Rectal smooth muscle tissue (tissue), 1 donor: ENCODE measurements at regions not wholly inside any gene's neighbourhood (a gene's known extent, or its start where the extent isn't known, plus 50 kb on each side); places are given as distances from the start of the nearest gene placed in this dataset.

ENCODE experiments used
- H3K27ac ChIP-seq: one replicate; pipeline ENCODE4 v1.7.0; 2013; ENCODE audit warnings: low read depth, low read length, inconsistent platforms
- H3K27me3 ChIP-seq: one replicate; pipeline ENCODE4 v1.7.0; 2013; ENCODE audit warnings: low read length; ENCODE audit not compliant: control insufficient read depth, insufficient read depth
- H3K36me3 ChIP-seq: one replicate; pipeline ENCODE4 v1.7.0; 2013; ENCODE audit warnings: low read length; ENCODE audit not compliant: control insufficient read depth, insufficient read depth
- H3K4me1 ChIP-seq: one replicate; pipeline ENCODE4 v1.7.0; 2013; ENCODE audit warnings: low read length; ENCODE audit not compliant: control insufficient read depth, insufficient read depth
- H3K4me3 ChIP-seq: one replicate; pipeline ENCODE4 v1.7.0; 2013; ENCODE audit warnings: low read length
- H3K9ac ChIP-seq: one replicate; pipeline ENCODE4 v1.7.0; 2013; ENCODE audit warnings: low read length

DNA sequence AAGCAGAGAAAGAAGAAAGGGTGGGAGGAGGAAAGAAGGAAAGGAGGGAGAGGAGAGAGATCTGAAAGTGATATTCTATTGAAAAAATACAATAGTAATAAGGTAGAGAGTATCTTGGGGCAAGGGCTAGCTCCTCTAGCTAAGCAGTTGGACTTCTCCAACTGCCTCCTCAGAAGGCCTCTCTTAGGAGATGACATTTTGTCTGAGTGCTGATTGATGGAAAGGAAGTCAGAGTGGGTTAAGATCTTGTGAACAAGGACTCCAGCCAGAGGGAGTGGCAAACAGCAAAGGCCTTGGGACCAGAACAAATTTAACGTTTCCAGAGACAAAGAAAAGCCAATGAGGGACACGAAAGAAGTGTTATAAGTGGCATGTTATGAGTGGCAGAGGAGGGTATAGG, 111.8 kb upstream of the TNFAIP3 start:
- Histone ChIP-seq H3K36me3 (no peaks in the 10 kb centered on the region), H3K4me1 (no peaks in the 10 kb centered on the region), H3K27ac (no peak overlapping the region), H3K9ac (no peak overlapping the region), H3K27me3 (no peaks in the 10 kb centered on the region), H3K4me3 (no peak overlapping the region)

DNA sequence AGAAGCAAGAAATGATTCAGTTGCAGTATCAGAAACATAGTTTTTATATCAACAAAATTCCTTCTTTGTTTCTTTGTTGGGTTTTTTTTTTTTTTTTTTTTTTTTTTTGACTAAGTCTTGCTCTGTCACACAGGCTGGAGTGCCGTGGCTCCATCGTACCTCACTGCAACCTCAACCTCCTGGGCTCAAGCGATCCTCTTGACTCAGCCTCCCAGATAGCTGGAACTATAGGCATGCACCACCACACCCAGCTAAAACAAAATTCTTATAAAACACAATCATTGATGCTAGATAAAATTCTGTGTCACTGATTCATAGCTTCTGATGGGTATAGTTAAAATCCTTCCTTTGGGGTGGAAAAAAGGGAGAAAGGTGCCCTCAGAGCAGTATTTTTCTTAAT, 110.3 kb upstream of the TNFAIP3 start:
- Histone ChIP-seq H3K4me3 (no peak overlapping the region), H3K27me3 (no peaks in the 10 kb centered on the region), H3K27ac (no peak overlapping the region), H3K36me3 (no peaks in the 10 kb centered on the region), H3K4me1 (no peaks in the 10 kb centered on the region), H3K9ac (no peak overlapping the region)

DNA sequence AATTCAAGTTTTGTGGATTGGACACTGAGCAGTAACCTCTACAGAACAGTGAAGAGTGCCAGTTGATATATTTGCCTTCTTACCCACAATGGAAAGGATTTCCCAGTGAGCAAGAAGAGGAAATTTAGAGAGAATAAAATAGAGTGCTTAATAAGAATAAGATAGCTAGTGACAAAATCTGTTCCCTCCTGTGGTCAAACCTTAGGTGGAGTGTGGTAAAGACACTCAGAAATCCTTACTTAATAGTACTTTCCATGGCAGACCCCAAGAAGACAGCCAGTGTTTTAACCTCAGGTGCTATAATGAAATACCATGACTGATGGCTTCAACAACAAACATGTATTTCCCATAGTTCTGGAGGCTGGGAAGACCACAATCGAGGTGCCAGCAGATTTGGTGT, 108.4 kb upstream of the TNFAIP3 start:
- H3K4me1 ChIP-seq = no peaks in the 10 kb centered on the region
- no peaks in the 10 kb centered on the region for H3K27me3 ChIP-seq
- H3K4me3 ChIP-seq = no peak overlapping the region
- no peak overlapping the region for H3K9ac ChIP-seq
- no peaks in the 10 kb centered on the region for H3K36me3 ChIP-seq
- no peak overlapping the region for H3K27ac ChIP-seq

DNA sequence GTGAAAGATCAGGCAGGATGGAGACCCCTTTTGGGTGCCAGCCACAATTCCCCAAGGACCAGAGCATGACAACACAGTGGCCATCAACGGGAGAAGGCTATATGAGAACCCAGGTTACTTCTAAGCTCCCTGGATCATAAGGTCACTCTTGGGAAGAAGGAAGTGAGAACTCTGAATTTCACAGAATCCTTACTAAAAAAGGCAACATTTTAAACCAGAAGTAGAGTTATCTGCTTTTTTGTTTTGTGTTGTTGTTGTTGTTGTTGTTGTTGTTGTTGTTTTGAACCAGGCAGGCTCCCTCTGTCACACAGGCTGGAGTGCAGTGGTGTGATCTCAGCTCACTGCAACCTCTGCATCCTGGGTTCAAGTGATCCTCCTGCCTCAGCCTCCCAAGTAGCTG, 107.4 kb upstream of the TNFAIP3 start:
- Histone ChIP-seq H3K36me3 (no peaks in the 10 kb centered on the region), H3K27me3 (no peaks in the 10 kb centered on the region), H3K4me1 (no peaks in the 10 kb centered on the region), H3K27ac (no peak overlapping the region), H3K4me3 (no peak overlapping the region), H3K9ac (no peak overlapping the region)

DNA sequence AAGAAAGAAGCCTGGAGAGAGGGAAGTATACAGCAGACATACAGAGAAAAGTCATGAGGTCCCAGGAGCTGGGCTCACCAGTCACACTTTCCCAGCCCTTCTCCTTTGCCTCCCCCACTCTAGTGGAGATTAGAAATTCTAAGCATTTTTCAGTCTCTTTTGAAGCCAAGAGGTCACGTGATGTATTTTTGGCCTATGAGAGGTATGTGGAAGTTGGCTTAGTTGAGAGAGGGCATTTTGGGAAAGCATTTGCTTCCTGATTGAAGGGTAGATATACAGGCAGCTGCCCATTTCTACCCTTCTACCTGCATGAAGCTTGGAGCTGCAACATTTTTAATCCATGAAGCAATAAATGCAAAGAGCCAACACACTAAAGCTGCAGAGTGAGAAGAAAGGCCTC, 106.0 kb upstream of the TNFAIP3 start:
- H3K27ac ChIP-seq = no peak overlapping the region
- H3K4me3 ChIP-seq = no peak overlapping the region
- H3K9ac ChIP-seq = no peak overlapping the region
- H3K4me1 ChIP-seq = no peaks in the 10 kb centered on the region
- no peaks in the 10 kb centered on the region for H3K27me3 ChIP-seq
- H3K36me3 ChIP-seq = no peaks in the 10 kb centered on the region

DNA sequence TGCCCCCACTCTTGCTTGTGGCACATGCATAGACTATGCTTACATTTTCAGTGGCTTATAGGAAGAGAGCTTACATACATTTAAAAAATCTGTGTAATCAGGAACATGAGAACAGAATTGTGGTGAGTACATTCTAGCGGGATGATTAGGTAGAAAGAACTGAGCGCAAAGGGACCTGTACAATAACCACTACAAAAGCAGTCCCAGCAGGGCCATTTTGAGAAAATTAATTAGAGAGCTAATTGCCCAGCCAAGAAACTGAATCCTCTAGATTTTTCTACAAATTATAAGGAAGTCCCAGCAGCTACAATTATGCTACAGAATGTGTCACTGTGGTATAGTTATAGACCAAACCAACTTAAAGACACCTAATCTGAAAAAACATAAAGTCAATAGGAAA, 105.6 kb upstream of the TNFAIP3 start:
- no peak overlapping the region for H3K9ac ChIP-seq
- no peaks in the 10 kb centered on the region for H3K36me3 ChIP-seq
- H3K4me3 ChIP-seq = no peak overlapping the region
- no peaks in the 10 kb centered on the region for H3K4me1 ChIP-seq
- no peaks in the 10 kb centered on the region for H3K27me3 ChIP-seq
- no peak overlapping the region for H3K27ac ChIP-seq

DNA sequence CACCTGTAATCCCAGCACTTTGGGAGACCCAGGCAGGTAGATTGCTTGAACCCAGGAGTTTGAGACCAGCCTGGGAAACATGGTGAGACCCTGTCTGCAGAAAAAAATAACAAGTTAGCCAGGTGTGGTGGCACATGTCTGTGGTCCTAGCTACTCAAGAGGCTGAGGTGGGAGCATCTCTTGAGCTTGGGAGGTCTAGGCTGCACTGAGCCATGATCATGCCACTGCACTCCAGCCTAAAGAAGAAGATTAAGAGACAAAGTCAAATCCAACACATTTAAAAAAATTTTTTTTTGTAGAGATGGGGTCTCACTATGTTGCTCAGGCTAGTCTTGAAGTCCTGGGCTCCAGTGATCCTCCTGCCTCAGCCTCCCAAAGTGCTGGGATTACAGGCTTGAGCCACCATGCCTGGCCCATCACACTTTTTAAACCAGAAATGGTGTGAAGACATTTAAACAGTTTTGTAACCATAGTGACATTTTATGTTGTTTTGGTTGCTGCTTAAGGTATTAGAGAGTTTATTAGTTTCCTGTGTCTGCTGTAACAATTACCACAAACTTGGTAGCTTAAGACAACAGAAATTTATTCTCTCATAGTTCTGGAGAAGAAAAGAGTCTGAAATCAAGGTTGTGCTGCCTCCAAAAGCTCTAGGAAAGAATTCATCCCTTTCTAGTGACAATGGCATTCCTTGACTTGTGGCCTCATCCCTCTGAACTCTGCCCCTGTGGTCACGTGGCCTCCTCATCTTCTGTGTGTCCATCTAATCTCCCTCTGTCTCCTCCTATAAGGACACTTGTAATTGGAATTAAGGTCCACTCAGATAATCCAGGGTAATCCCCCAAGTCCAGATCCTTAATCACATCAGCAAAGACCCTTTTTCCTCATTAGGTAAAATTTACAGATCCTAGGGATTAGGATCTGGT, 104.6 kb upstream of the TNFAIP3 start:
- Histone ChIP-seq H3K27ac (no peak overlapping the region), H3K36me3 (no peaks in the 10 kb centered on the region), H3K4me1 (no peaks in the 10 kb centered on the region), H3K4me3 (no peak overlapping the region), H3K9ac (no peak overlapping the region), H3K27me3 (no peaks in the 10 kb centered on the region)

DNA sequence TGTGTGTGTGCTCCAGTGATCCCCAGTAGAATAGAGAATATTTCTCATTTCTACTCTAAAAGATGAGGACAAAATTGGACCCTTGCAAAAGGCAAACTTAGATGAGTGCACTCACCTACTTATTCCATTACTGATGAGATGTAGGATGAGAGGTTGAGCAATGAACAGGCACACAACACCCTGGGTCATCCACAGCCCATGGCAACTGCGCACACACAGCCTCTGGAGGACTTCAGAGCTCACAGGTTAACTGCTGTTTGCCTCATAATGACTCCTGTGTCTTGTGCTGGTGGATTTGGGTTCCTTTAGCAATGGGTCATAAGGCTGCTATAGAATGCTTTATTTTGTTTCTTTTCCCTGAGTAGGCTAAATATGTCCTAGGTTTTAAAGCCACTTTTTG, 103.6 kb upstream of the TNFAIP3 start:
- H3K36me3 ChIP-seq = no peaks in the 10 kb centered on the region
- no peak overlapping the region for H3K27ac ChIP-seq
- no peak overlapping the region for H3K4me3 ChIP-seq
- H3K9ac ChIP-seq = no peak overlapping the region
- no peaks in the 10 kb centered on the region for H3K27me3 ChIP-seq
- H3K4me1 ChIP-seq = no peaks in the 10 kb centered on the region

DNA sequence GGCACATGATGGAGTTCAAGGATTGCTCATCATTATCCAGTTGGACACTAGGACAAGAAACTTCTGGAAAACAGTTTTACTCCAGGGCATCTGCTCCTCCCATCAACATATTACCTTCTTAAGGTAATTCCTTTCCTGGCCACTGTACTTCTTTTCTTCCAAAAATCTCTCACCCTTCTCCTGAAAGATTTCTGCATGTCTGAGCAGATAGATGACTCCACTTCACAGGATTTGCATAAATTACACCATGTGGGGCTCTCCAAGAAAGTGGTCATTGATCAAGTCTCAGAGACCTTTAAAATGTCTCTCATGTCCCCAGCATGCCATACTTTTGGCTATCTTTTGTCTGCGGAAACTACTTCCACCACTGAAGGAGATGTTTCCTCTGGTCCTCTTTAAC, 103.2 kb upstream of the TNFAIP3 start:
- Histone ChIP-seq H3K4me1 (no peaks in the 10 kb centered on the region), H3K9ac (no peak overlapping the region), H3K27ac (no peak overlapping the region), H3K4me3 (no peak overlapping the region), H3K27me3 (no peaks in the 10 kb centered on the region), H3K36me3 (no peaks in the 10 kb centered on the region)

DNA sequence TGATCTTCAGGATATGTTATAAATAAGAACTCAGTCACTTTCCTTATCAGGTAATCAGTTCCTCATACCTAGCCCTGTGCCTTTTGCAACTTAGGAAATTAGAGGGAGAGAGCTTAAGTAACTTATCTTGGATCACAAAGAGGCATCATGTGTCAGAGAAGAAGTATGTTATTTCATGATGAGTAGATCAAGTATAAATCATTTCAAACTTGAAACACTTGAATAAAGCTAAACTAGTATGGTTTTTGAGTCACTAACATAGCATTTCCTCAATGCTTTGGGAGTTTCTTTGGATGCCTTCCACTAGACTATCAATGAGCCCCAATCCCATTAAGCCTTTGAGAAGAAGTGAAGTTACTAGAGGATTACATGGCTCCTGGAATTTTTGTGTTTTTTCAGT, 102.6 kb upstream of the TNFAIP3 start:
- no peak overlapping the region for H3K9ac ChIP-seq
- no peaks in the 10 kb centered on the region for H3K36me3 ChIP-seq
- no peak overlapping the region for H3K27ac ChIP-seq
- no peak overlapping the region for H3K4me3 ChIP-seq
- H3K4me1 ChIP-seq = no peaks in the 10 kb centered on the region
- no peaks in the 10 kb centered on the region for H3K27me3 ChIP-seq

DNA sequence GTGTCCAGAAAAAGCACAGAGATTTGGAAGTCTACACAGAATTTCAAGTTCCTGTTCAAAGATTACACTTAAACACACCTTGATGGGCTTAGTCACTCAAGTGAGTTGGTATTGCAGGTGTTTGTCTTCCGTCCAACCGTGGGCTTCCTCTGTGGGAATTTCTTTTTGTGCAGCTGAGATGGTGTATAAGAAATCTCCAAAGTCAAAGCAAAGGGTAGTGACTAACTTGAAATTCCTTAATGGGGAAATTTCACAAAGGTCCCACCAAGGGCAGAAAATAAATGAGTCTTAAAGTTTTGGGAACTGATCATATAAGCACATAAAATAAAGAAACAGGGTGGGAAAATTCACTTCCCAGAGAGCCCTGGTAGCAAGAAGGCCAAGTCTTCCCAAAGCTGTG, 102.0 kb upstream of the TNFAIP3 start:
- no peak overlapping the region for H3K4me3 ChIP-seq
- H3K27ac ChIP-seq = no peak overlapping the region
- no peaks in the 10 kb centered on the region for H3K27me3 ChIP-seq
- no peaks in the 10 kb centered on the region for H3K36me3 ChIP-seq
- H3K9ac ChIP-seq = no peak overlapping the region
- H3K4me1 ChIP-seq = no peaks in the 10 kb centered on the region

DNA sequence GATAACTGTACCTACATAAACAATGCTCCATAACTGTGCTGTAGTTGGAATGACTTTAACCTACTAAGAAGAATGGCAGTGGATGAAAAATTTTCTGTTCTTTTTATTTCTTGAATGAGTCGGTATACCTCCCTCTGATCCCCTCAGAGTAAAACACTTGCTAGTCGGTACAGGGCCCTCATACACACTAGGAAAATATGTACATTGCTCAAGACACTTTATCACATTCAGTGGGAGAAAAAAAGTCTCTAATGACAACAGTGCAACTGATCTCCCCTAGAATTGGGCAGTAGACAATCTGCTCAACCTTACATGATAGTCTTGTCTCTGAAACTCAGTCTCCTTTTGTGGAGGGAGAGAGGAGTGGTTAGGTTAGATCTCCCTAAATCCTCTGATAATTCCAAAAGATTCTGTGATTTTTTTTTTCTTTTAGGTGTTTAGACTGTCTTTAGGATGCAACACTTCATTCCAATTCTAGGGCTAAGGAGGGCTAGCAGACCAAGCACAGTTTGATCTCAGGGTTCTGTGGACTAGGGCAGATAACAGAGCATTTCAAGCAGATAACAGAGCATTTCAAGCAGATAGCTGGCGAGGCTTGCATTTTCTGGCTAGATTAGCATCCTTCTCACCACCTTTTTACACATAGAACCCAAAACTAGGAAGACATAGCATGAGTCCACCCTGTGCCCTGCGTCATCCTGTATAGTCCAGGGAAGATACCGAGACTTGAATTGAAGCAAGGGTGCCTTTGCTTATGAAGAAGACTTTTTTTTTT, 100.3 kb upstream of the TNFAIP3 start:
- Histone ChIP-seq H3K4me1 (no peaks in the 10 kb centered on the region), H3K36me3 (no peaks in the 10 kb centered on the region)

DNA sequence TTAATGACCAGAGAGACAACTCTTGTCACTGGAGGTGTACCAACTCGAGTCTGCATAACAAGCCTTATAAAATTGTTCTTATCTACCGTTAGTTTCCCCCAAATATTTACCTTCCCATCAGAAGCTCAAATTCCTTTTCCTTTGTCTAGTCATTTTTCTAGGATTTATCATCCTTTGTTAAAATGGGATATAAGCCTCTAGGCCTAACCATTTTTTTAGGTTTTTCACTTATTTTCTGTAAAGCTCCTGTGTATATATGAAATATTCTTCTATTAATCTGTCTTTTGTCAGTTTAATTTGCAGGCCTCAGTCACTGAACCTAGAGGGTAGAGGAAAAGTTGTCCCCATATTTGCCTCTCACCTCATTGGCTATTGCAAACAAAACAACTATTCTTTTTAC, 99.6 kb upstream of the TNFAIP3 start:
- no peak overlapping the region for H3K27ac ChIP-seq

More for the DNA sequence above, 100.3 kb upstream of the TNFAIP3 start:
- Histone ChIP-seq H3K9ac (no peak overlapping the region), H3K27me3 (no peaks in the 10 kb centered on the region), H3K4me3 (no peak overlapping the region), H3K27ac (no peak overlapping the region)

More for the DNA sequence above, 99.6 kb upstream of the TNFAIP3 start:
- H3K4me1 ChIP-seq = no peaks in the 10 kb centered on the region
- no peak overlapping the region for H3K9ac ChIP-seq
- no peaks in the 10 kb centered on the region for H3K27me3 ChIP-seq
- no peak overlapping the region for H3K4me3 ChIP-seq
- no peaks in the 10 kb centered on the region for H3K36me3 ChIP-seq
